Stomach (tissue), 8 donors: ENCODE measurements at regions not wholly inside any gene's neighbourhood (a gene's known extent, or its start where the extent isn't known, plus 50 kb on each side); places are given as distances from the start of the nearest gene placed in this dataset.

Experiments used
- DNase-seq, 2 donors: peaks; one replicate each; pipeline versions ENCODE4 v3.0.0 to v3.0.0-alpha.2; 2013 to 2019
- H3K27ac ChIP-seq, 5 donors: fragments of 200-600 bp in 4 of 5; sonication (generic) in 4 of 5; one replicate each; pipeline ENCODE4 v1.5.1; 2013 to 2019; ENCODE audit warnings: mild to moderate bottlenecking in 1 of 5, moderate library complexity in 1 of 5
- H3K27me3 ChIP-seq, 3 donors: fragments of 200-600 bp; sonication (generic); one replicate each; pipeline ENCODE4 v1.5.1; 2017 to 2019; ENCODE audit warnings: mixed run types in 1 of 3
- H3K36me3 ChIP-seq, 4 donors: fragments of 200-600 bp; sonication (generic); 1 replicate in 3 of 4; 2 replicates in 1 of 4; pipeline ENCODE4 v1.5.1; 2016 to 2019
- H3K4me1 ChIP-seq, 4 donors: fragments of 200-600 bp; sonication (generic); one replicate each; pipeline ENCODE4 v1.5.1; 2016 to 2019
- H3K4me3 ChIP-seq, 4 donors: fragments of 200-600 bp; sonication (generic) in 3 of 4; one replicate each; pipeline ENCODE4 v1.5.1; 2016 to 2019; ENCODE audit warnings: mild to moderate bottlenecking in 1 of 4
- H3K9me3 ChIP-seq, 4 donors: fragments of 200-600 bp; sonication (generic); one replicate each; pipeline ENCODE4 v1.5.1; 2016 to 2019
- CTCF ChIP-seq, 7 experiments: fragments of 450-650 bp in 4 of 7; fragments of 200-600 bp in 3 of 7; sonication (generic) in 3 of 7; IDR thresholded peaks; one replicate each; pipeline ENCODE4 v1.5.1; 2016 to 2019; ENCODE audit warnings: antibody characterized with exemption in 7 of 7, control low read depth in 2 of 7, mild to moderate bottlenecking in 1 of 7
- EP300 ChIP-seq: sonication (generic); formaldehyde crosslinking; IDR thresholded peaks from one replicate; pipeline ENCODE4 v1.6.1; 2017; ENCODE audit warnings: antibody characterized with exemption
- POLR2A ChIP-seq, 4 donors: fragments of 450-650 bp; IDR thresholded peaks; one replicate each; pipeline ENCODE4 v1.6.1; 2016; ENCODE audit warnings: antibody characterized with exemption in 4 of 4, control low read depth in 2 of 4, mild to moderate bottlenecking in 1 of 4, moderate library complexity in 1 of 4
- POLR2AphosphoS5 ChIP-seq, 3 donors: sonication (generic); formaldehyde crosslinking; IDR thresholded peaks; one replicate each; pipeline ENCODE4 v1.6.1; 2016; ENCODE audit warnings: antibody characterized with exemption in 3 of 3
- WGBS, 5 donors: extraction: QIAGEN DNeasy Blood & Tissue Kit in 3 of 5; methylation state at CpG; one replicate each; pipeline versions ENCODE4 v1.1.5 to v1.1.7; 2013 to 2018; 5-methylcytosine and 5-hydroxymethylcytosine counted together
- intact Hi-C: fragments of 100-400 bp; cut with DNase I; formaldehyde crosslinking; loops from one replicate; pipeline ENCODE4 v1.15.1; 2023; ENCODE audit warnings: low total_unique reads
- donor health status: healthy with polysubstance abuse.
- donor health status: Bipolar disorder and iron deficiency.
- donor health status: healthy.

- intact Hi-C loops = no loop called here
- TF ChIP-seq EP300 = no peak
- TF ChIP-seq POLR2A (IDR thresholded peaks at IDR 0.05) = no peak
- TF ChIP-seq CTCF (IDR thresholded peaks at IDR 0.05) = no peak
- TF ChIP-seq POLR2AphosphoS5 (IDR thresholded peaks at IDR 0.05) = no peak
- no peak overlapping the region for H3K4me3 ChIP-seq
- peaks cover 9 to 15% (median 11%) of the 10 kb centered on the region in 4 donors for H3K4me1 ChIP-seq
- H3K9me3 ChIP-seq = no peaks in the 10 kb centered on the region
- DNase-seq = no peak
- no peak overlapping the region for H3K27ac ChIP-seq
- WGBS, 5 donors = 70 to 79% (median 73%) methylated on average over 6 of the region's 6 CpGs
- H3K36me3 ChIP-seq = no peaks in the 10 kb centered on the region
- H3K27me3 ChIP-seq = no peaks in the 10 kb centered on the region
Observed at GRCh38 chr11:112829971-112830654, 131.1 kb upstream of the NCAM1 start.

GRCh38 chr11:112831041-112831440 lies 130.2 kb upstream of the NCAM1 start:
- Histone ChIP-seq H3K36me3 (no peaks in the 10 kb centered on the region), H3K4me3 (no peak overlapping the region), H3K9me3 (no peaks in the 10 kb centered on the region), H3K4me1 (peaks cover 9 to 15% (median 11%) of the 10 kb centered on the region in 4 donors), H3K27me3 (no peaks in the 10 kb centered on the region), H3K27ac (no peak overlapping the region)
- TF ChIP-seq CTCF (IDR thresholded peaks at IDR 0.05) = no peak
- no peak for TF ChIP-seq POLR2A (IDR thresholded peaks at IDR 0.05)
- TF ChIP-seq EP300 = no peak
- TF ChIP-seq POLR2AphosphoS5 (IDR thresholded peaks at IDR 0.05) = no peak
- WGBS, 5 donors = 80 to 100% (median 88%) methylated on average over 1 of the region's 1 CpG
- DNase-seq = no peak
- intact Hi-C loops = no loop called here

DNA sequence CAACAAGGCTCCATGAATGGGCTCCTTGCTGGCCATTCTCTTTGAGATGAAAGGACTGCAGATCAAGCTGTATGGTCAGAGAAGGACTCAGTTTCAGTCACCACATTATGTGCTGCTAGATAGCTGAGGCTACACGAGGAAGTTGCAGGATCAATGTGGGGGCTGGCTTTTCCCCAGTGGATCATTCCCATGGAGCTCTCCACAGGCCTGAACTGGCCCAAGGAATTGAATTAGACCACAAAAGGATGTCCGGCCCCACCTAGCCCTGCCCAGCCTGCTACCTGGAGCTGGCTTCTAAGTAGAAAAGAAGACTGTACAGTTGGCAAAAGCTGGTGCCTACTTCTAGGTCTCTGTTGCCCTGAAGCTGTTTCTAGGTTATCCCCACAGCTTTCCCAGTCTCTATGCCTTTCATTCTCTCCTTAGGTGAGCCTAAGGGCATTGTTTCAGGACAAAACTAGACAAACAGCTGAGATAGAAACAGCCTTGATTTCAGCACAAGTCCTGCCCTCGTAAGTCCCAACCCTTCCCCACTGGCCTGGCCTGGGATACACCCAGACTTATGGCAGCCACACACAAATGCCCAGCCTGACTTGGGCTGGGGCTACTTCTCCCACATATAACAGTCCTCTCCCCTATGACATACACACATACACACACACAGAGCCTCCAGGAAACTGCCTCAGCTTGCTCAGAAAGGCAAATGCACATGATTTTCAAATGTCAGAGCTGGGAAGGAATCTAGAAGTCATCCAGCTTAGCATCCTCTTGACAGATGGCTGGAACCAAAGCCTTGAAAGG lies 129.1 kb upstream of the NCAM1 start:
- Histone ChIP-seq H3K27ac (no peak overlapping the region), H3K27me3 (no peaks in the 10 kb centered on the region), H3K36me3 (no peaks in the 10 kb centered on the region), H3K4me3 (no peak overlapping the region), H3K4me1 (peaks cover 9 to 18% (median 11%) of the 10 kb centered on the region in 4 donors), H3K9me3 (no peaks in the 10 kb centered on the region)
- WGBS, 5 donors = 64 to 83% (median 70%) methylated on average over 3 of the region's 3 CpGs
- DNase-seq = no peak
- intact Hi-C loops = no loop called here
- no peak for TF ChIP-seq CTCF (IDR thresholded peaks at IDR 0.05)
- no peak for TF ChIP-seq POLR2AphosphoS5 (IDR thresholded peaks at IDR 0.05)
- no peak for TF ChIP-seq EP300
- no peak for TF ChIP-seq POLR2A (IDR thresholded peaks at IDR 0.05)

GRCh38 chr11:112834277-112834755 lies 126.9 kb upstream of the NCAM1 start:
- H3K27ac ChIP-seq = no peak overlapping the region
- DNase-seq = peak; percentile 74 to 89

More at GRCh38 chr11:112834277-112834755, 126.9 kb upstream of the NCAM1 start:
- Histone ChIP-seq H3K4me3 (no peak overlapping the region), H3K36me3 (no peaks in the 10 kb centered on the region), H3K27me3 (no peaks in the 10 kb centered on the region), H3K9me3 (no peaks in the 10 kb centered on the region), H3K4me1 (peaks cover 9 to 25% (median 11%) of the 10 kb centered on the region in 4 donors)
- intact Hi-C loops = no loop called here
- WGBS, 5 donors = 17 to 53% (median 21%) methylated on average over 4 to 5 of the region's 5 CpGs
- no peak for TF ChIP-seq CTCF (IDR thresholded peaks at IDR 0.05)
- TF ChIP-seq POLR2AphosphoS5 (IDR thresholded peaks at IDR 0.05) = no peak
